DOHH2 (cell line): ENCODE measurements at regions not wholly inside any gene's neighbourhood (a gene's known extent, or its start where the extent isn't known, plus 50 kb on each side); places are given as distances from the start of the nearest gene placed in this dataset.

Source experiments
- EZH2phosphoT487 ChIP-seq: fragments of 200-600 bp; sonication (generic); IDR thresholded peaks from 2 replicates; pipeline ENCODE4 v1.6.1; 2017; ENCODE audit warnings: borderline replicate concordance, mild to moderate bottlenecking, antibody characterized with exemption, low read length, moderate library complexity, mixed read lengths
- TF ChIP-seq, protein P1 (sequence below): fragments of 200-600 bp; sonication (generic); IDR thresholded peaks from one replicate; pipeline ENCODE4 v1.5.1; 2014; ENCODE audit warnings: antibody characterized with exemption, mild to moderate bottlenecking, low read depth, low read length; ENCODE audit not compliant: poor library complexity, severe bottlenecking

DNA sequence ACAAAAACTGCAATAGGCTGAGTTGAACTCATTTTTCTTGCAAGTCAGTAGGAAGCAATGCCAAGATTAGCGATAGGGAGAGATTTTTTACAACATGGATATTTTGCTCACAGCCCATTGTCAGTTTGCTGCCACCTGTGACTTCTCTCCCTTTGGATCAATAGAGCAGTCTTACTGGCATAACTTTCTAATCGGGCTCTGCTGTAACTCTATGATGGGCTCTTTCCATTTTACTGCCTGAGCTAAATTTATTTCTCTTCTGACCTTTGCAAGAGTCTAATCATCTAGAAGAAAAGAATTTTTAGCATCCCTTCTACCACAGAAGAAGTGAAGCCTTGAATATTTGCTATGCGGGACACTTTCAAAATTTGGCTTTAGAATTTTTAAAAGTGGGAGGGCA lies 53.6 kb upstream of the SGCD start:
- TF ChIP-seq, protein P1, sequence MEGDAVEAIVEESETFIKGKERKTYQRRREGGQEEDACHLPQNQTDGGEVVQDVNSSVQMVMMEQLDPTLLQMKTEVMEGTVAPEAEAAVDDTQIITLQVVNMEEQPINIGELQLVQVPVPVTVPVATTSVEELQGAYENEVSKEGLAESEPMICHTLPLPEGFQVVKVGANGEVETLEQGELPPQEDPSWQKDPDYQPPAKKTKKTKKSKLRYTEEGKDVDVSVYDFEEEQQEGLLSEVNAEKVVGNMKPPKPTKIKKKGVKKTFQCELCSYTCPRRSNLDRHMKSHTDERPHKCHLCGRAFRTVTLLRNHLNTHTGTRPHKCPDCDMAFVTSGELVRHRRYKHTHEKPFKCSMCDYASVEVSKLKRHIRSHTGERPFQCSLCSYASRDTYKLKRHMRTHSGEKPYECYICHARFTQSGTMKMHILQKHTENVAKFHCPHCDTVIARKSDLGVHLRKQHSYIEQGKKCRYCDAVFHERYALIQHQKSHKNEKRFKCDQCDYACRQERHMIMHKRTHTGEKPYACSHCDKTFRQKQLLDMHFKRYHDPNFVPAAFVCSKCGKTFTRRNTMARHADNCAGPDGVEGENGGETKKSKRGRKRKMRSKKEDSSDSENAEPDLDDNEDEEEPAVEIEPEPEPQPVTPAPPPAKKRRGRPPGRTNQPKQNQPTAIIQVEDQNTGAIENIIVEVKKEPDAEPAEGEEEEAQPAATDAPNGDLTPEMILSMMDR, result no peak
- no peak for TF ChIP-seq EZH2phosphoT487
